GM21381 (cell line): ENCODE measurements at regions not wholly inside any gene's neighbourhood (a gene's known extent, or its start where the extent isn't known, plus 50 kb on each side); places are given as distances from the start of the nearest gene placed in this dataset.
"Not testable (repeated sequence)": the region's sequence is repeated elsewhere in the genome, so short reads cannot be mapped to it uniquely, and the experiment has no call there.

ENCODE experiments used
- ATAC-seq: cut with Tn5 transposase; IDR thresholded peaks from one replicate; pipeline ENCODE4 v1.9.1; 2021; ENCODE audit warnings: mild to moderate bottlenecking, moderate library complexity; ENCODE audit not compliant: unreplicated experiment

DNA sequence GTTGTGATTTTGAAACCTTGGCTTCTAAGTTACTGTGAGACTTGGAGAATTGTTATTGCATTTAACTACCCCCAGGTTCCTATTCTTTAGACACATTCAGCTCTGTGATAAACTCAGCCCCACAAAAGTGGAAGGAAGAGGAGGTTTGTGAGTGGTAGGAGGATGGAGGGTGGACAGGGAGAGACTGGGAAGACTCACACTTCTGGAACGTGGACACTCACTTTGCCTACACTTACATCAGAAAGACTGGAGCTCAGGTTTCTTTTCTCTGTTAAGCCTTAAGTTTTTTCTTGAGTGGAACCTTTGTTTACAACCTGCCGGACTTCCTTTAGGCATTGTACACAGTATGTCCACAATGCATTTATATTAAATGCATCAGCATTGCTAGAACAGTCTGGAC is 99.0 kb downstream of the AREG start:
- ATAC-seq = no peak

DNA sequence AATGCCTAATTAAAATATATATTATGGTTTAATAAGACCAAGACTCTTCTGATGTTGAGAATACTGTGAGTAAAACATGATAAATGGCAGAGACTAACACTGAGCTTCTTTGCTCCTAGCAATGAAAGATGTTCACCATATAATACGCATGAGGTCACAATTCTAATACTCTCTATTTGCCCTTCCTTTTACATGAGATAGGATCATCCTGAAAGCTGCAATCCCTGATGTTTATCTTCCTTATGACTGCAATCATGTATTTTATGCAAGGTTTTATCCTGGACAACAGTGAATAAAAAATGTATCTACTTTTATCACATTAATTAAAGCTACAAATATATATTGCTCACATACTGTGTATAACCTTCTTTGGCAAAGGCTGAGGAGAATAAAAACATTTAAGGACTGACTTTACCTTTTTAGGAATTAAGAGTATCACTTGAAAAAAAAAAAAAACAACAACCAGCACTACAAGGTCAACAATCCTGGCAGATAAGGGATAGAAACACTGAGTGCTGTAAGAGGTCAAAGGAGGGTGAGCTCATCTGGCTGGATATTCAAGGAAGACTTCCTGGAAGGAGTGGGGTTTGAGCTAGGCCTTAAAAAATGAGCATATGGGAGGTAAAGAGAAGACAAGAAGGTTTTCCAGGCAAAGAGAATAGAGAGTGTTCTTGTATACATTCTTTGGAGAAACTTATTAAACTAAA is 99.9 kb downstream of the AREG start:
- no peak for ATAC-seq

- ATAC-seq = no peak
These were observed 100.5 kb downstream of the AREG start for GRCh38 chr4:74545448-74545847.

DNA sequence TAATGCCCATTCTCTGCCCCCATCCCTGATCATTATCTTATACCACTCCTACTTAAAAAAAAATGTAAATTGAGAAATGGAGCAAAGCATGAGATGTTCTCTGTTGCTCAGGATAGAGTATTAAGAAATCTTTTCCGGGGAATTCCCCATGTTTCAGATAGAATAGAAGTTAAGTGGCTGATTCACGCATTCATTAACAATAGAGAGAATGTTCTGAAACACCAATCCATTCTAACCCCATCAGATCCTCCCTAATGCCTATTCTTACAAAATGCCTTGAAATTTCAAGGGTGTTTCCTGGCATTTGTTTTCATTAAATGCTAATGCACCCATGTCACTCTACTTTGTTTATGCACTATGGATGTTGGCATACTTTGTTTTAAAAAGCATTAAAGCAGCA is 101.1 kb downstream of the AREG start:
- no peak for ATAC-seq

DNA sequence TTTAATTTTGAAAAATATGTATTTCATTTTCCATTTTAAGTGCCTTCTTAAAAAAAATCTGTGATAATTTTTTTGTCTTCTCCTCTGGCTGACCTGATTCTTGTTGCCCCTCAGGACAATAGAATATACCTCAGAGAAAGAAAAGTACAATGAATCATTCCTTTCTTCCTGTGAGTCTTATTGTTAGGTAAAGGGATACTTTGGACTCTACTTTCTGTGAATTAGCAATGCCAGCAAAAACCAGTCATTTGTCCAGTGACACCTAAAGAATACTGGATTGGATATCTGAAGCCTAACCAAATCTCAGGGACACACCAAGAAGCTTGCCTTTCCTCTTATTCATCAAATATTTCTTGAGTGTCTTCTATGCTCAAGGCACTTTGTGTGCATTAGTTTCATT is 102.1 kb downstream of the AREG start:
- no peak for ATAC-seq

DNA sequence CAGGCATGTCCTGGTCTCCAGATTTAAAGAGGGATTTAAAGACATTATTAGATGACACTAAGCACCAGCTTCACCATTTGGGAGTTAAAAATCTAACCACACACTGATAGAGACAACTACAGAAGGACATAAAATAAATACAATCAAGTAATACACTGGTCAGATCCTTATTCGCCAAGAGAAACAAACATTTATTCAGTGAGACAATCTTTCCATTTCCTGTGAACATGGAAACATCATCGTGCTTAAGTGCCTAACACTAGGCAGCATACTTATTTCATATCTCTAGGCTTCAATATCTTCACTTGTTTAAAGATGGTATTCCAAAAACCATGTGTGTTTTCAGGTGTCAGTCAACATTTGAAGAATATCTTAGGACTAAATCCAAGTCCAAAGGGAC is 103.6 kb downstream of the AREG start:
- ATAC-seq = no peak

DNA sequence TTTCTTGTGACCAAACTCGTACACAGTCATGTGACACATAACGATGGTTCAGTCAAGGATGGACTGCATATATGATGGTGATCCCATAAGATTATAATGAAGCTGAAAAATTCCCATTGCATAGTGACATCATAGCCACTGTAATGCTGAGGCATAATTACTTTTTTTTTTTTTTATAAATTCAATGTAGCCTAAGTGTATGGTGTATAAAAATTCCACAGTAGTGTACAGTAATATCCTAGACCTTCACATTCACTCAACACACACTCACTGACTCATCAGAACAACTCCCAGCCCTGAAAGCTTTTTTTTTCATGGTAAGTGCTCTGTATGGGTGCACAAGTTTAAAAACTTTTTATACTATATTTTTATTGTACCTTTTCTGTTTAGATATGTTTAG is 105.0 kb downstream of the AREG start:
- no peak for ATAC-seq

GRCh38 chr4:74555231-74555630 is 110.3 kb downstream of the AREG start:
- no peak for ATAC-seq

- no peak for ATAC-seq
These were observed 110.9 kb downstream of the AREG start for GRCh38 chr4:74555843-74556242.

- ATAC-seq = no peak
These were observed 114.9 kb downstream of the AREG start for GRCh38 chr4:74559853-74560252.

DNA sequence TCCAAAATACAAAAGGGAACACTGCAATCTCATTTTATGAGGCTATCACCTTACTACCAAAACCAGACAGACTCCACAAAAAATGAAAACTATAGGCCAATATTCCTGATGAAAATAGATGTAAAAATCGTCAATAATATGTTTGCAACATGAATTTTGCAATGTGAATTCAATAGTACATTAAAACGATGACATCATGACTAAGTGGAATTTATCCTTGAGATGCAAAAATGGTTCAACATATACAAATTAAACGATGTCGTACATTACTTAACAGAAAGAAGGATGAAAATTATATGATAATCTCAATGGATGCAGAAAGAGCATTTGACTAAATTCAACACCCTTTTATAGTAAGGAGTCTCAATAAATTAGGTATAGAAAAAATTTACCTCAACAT is 123.0 kb downstream of the AREG start:
- ATAC-seq = no peak

DNA sequence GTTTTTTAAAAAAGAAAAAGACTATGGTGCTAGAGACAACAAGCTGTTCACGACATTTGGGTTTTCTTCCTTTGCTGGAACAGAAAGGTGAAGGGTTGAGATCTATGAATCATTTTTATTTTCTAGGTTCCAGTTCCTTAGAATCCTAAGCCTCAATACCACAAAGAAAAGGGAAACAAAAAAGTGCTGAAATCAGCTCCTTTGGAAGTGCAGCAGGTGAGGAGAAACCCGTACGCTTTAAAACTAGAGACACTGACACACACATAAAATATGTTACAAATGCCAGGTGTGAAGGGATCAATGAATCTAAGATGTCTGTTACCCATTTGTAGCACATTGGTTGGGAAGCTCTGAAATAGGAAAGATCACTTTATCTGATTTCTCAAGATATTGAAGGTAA is 125.2 kb downstream of the AREG start:
- no peak for ATAC-seq

- no peak for ATAC-seq
These were observed 133.4 kb downstream of the AREG start for GRCh38 chr4:74578329-74578728.

DNA sequence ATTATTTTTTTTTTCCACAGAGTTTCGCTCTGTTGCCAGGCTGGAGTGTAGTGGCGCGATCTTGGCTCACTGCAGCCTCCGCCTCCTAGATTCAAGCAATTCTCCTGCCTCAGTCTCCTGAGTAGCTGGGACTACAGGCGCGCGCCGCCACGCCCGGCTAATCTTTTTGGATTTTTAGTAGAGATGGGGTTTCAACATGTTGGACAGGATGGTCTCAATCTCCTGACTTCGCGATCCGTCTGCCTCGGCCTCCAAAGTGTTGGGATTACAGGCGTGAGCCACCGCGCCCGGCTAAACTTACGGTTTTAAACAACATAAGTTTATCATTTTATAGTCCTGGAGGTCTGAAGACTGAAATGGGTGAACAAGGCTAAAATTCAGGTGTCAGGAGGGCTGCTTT is 133.9 kb downstream of the AREG start:
- not testable (repeated sequence) for ATAC-seq

- ATAC-seq = no peak
These were observed 138.3 kb downstream of the AREG start for GRCh38 chr4:74583089-74583700.

DNA sequence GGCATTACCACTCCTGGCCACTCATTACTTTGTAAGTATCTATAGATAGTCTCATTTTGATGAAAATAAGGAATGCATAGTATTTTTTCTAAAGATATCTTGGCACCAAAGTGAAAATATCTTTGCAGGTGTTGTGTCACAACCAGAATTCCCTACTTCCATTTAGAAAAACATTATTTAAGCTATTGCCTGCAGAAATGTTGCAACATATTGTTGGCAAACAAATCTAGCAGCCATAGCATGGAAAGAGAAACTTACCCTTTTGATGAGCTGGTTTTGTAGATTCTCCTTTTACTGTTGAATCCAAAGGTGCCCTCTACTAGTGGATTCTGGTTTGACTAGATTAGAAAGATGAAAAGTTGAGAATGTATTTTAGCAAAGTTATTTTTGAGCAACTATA is 138.8 kb downstream of the AREG start:
- no peak for ATAC-seq

DNA sequence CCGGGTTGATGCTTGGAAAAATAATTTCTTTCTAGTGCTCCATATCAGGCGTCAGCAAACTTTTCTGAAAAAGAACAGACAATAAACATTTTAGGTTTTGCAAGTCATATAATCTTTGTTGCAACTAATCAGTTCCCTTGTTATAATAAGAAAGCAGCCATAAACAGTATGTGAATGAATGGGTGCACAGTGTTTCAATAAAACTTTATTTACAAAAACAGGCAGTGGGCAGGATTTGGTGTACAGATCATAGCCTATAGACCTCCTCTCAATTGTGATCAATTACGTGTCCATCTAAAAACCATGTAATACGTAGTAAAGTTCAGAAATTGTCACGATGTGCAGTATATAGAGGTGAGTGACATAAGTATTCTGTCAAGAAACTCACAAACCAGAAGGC is 143.4 kb downstream of the AREG start:
- ATAC-seq = no peak

DNA sequence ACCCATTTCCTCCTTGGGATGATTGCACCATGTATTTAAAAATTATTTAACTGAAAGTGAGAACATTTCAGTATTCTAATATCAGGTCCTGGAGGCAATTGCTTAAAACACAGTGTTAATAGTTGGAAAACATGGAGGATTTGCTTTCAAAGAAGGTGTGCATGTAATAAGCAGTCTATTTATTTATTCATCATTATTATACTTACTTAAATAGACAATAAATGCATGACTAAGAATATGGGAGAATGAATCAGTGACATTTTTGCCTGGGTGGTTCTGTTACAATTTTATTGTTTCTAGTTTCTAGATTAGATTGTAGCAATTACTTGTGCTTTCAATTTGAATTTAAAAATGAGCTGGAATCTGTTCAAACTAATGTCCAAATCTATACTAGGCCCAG is 145.5 kb downstream of the AREG start:
- no peak for ATAC-seq

DNA sequence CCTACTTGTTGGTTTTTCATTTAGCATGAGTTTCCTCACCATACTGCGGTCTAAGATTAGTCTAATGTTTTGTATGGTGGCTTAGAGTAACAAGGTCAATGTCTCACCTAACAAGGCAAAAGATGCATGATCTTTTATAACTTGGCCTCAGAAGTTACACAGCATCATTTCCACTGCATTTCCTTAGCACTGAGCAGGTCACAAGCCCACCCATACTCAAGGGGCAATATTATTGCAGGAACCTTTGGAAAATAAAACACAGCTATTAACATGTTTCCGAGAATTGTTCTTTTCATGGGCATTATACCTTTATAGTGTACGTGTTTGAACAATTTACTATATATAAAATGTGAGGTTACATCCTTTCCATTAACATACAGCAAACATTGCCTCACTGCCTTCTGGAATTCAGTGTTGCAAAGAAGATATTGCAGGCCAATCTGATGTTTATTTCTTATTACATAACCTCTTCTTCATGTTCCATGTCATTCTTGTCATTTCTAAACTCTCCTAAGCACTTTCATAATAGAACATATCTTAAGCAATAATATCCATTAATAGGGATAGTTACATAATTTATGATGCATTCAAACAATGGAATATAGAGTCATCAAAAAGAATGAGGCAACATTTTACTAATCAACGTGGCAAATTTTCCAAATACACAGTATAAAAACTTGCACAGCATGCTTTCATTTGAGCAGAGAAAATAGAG is 153.8 kb downstream of the AREG start:
- no peak for ATAC-seq

DNA sequence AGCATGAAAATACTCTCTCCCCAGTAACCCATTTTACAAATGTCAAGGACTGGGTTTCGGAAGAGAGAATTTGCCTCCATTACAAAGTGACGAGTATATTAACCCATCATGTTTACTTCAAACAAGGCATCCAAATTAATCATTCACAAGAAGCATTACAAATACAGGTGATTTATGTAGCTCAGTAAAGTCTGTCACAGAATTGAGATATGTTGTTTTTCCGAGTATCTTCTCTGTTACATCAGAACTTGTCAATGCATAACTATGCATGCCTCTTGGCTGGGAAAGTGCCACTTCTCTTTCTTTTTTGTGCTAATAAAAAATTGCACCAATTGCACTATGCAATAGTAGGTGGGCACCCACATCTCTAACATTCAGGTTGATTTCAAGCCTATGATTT is 158.2 kb downstream of the AREG start:
- ATAC-seq = no peak

DNA sequence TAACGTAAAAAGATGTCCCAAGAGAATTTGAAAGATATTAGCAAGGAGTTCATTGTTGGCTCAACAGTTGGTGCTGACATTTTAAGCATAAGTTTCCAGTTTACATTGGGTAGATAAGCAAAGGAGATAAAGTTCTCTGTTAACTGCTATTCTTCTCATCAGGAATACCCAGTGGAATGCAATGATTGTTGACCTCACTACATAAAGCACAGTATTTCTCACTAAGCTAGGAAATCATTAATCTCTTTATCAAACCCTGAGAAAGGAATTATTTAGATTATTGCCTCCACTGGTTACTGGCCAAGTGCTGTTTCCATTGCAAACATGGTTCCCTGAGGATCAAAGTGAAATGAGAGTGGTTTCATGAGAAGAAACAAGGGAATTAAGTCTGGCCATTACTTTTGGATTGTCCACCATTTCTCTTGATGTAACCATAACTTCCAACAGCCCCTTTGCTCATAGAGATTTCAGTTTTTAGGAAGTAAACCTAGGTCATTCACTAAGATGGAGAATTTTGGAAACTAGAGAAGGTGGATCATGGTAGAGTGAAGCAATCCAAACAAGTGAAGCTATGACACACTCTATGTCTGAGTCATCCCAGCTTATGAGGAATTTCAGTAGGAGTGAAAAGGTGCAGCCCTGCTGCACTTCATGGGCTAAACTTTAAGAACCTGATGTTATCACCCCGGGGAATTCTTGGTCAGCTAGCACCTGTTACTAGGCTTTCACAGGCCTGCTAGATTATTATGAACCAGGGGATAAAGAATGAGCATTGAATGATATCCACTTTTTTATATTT is 163.4 kb downstream of the AREG start:
- no peak for ATAC-seq

DNA sequence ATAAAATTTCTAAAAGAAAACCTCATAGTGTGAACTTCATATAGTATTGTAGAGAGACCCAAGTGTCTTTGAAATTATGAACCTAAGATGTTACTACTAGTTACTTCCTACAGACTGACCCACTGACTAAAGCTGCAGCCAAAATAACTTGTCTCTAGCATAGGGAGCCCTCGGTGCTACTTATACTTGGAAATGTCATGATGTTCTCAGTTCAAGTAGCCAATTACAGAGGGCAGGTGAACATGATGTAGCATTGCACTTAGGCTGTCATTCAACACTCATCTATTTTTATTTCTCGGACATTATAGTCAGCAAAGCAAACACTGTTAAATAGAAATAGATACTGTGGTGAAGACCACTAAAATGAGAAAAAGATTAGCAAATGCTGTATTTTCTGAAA is 165.6 kb downstream of the AREG start:
- no peak for ATAC-seq
